Nephron progenitor cell (in vitro differentiated cells): ENCODE measurements at regions not wholly inside any gene's neighbourhood (a gene's known extent, or its start where the extent isn't known, plus 50 kb on each side); places are given as distances from the start of the nearest gene placed in this dataset.

Experiments
- DNase-seq: peaks from one replicate; pipeline ENCODE4 v3.0.0; 2021
- H3K27ac Mint-ChIP-seq: 2 replicates; pipeline ENCODE4 v1.8.0; 2021; ENCODE audit warnings: mild to moderate bottlenecking, moderate library complexity, mixed read lengths
- H3K27me3 Mint-ChIP-seq: 2 replicates; pipeline ENCODE4 v1.8.0; 2021; ENCODE audit warnings: mild to moderate bottlenecking, low read depth, mixed read lengths; ENCODE audit not compliant: poor library complexity
- H3K36me3 Mint-ChIP-seq: 2 replicates; pipeline ENCODE4 v1.8.0; 2021; ENCODE audit warnings: low read depth, mixed read lengths
- H3K4me1 Mint-ChIP-seq: 2 replicates; pipeline ENCODE4 v1.8.0; 2021; ENCODE audit warnings: mixed read lengths
- H3K4me3 Mint-ChIP-seq: 2 replicates; pipeline ENCODE4 v1.8.0; 2021; ENCODE audit warnings: mild to moderate bottlenecking, moderate library complexity, mixed read lengths
- H3K9me3 Mint-ChIP-seq: 2 replicates; pipeline ENCODE4 v1.8.0; 2021; ENCODE audit warnings: mild to moderate bottlenecking, moderate library complexity, mixed read lengths
- TF ChIP-seq, protein P1 (sequence below): fragments of 200-600 bp; sonication (generic); IDR thresholded peaks from 2 replicates; pipeline ENCODE4 v1.5.0; 2021; ENCODE audit warnings: antibody characterized with exemption

DNA sequence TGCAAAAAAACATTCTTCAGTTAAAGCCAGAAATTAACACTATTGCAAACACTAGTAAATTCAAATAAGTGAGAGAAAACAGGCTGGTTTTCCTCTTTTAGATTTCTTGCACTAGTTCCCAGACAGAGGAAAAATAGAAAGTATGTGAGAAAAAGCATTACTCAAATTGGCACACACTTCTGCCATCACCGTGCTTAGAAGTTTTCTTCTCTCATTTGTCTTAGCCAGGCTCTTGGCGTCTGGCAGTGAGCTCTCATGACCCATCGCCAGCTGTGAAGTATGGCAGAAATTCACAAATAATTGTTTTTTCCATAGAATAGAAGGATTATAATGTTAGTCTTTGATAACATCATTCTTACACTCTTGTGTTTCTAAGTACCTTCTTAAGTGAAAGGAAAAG lies 515.9 kb downstream of the GBE1 start:
- H3K27ac Mint-ChIP-seq = no peak overlapping the region
- H3K4me1 Mint-ChIP-seq = no peaks in the 10 kb centered on the region
- no peaks in the 10 kb centered on the region for H3K36me3 Mint-ChIP-seq
- H3K27me3 Mint-ChIP-seq = peaks cover 3% of the 10 kb centered on the region
- TF ChIP-seq, protein P1, sequence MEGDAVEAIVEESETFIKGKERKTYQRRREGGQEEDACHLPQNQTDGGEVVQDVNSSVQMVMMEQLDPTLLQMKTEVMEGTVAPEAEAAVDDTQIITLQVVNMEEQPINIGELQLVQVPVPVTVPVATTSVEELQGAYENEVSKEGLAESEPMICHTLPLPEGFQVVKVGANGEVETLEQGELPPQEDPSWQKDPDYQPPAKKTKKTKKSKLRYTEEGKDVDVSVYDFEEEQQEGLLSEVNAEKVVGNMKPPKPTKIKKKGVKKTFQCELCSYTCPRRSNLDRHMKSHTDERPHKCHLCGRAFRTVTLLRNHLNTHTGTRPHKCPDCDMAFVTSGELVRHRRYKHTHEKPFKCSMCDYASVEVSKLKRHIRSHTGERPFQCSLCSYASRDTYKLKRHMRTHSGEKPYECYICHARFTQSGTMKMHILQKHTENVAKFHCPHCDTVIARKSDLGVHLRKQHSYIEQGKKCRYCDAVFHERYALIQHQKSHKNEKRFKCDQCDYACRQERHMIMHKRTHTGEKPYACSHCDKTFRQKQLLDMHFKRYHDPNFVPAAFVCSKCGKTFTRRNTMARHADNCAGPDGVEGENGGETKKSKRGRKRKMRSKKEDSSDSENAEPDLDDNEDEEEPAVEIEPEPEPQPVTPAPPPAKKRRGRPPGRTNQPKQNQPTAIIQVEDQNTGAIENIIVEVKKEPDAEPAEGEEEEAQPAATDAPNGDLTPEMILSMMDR = no peak
- no peak overlapping the region for H3K4me3 Mint-ChIP-seq
- DNase-seq = no peak
- H3K9me3 Mint-ChIP-seq = no peaks in the 10 kb centered on the region

DNA sequence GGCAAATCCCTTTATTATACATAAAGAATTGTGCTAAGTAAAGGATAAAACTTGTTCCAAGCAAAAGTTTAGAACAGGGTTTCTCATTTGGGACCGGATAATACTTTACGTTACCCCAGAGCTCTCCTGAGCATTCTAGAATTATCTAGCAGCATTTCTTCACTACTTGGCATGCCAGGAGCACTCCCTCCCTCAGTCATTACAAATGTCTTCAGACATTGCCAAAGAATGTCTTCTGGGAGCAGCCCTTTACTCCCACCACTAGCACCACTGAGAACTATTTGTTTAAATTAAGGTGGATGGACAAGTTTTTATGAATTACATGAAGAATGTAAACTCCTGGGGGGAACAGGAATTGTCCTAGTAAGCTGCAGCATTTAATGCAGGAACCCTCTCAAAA lies 516.4 kb downstream of the GBE1 start:
- H3K9me3 Mint-ChIP-seq = no peaks in the 10 kb centered on the region
- peaks cover 3% of the 10 kb centered on the region for H3K27me3 Mint-ChIP-seq
- no peak overlapping the region for H3K27ac Mint-ChIP-seq
- TF ChIP-seq, protein P1 = no peak
- DNase-seq = no peak
- no peak overlapping the region for H3K4me3 Mint-ChIP-seq
- no peaks in the 10 kb centered on the region for H3K4me1 Mint-ChIP-seq
- no peaks in the 10 kb centered on the region for H3K36me3 Mint-ChIP-seq

DNA sequence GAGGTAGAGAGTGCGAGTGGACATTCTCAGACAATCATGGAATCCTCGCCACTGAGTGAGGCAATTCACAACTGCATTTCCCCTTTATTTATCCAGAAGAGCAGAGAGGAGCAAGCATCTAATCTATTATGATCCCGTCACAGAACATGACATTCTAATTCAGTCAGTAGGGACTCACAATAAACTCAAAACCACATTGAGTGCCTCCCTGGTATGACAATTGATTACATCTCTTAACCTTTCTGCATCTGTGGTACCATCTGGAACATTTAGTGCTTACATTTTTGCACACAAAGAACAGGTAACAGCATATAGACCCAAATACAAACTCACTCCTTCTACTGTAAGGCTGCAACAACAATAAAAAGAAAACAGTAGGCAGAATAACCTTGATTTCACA lies 517.2 kb downstream of the GBE1 start:
- Mint-ChIP-seq H3K27ac (no peak overlapping the region), H3K9me3 (no peaks in the 10 kb centered on the region), H3K27me3 (peaks cover 3% of the 10 kb centered on the region), H3K4me1 (no peaks in the 10 kb centered on the region), H3K36me3 (no peaks in the 10 kb centered on the region), H3K4me3 (no peak overlapping the region)
- TF ChIP-seq, protein P1 = no peak
- DNase-seq = no peak

DNA sequence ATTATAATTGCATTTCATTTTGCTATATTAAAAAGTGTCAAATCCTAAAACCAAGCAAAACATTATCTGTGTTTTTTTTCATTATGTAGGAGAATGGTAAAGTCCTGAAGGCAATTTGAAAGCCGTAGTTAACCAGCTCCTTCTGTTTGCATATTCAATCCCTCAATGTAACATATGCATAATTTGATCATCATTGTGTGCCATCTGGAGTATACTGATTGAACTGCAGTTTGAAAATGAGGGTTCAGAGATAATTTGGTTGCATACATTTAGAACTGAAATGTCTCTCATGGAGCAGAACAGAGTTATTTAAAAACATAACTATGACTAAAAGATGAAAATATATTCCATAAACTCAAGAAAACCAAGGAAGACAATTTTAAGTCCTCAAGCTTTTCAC lies 518.6 kb downstream of the GBE1 start:
- no peaks in the 10 kb centered on the region for H3K9me3 Mint-ChIP-seq
- no peaks in the 10 kb centered on the region for H3K36me3 Mint-ChIP-seq
- TF ChIP-seq, protein P1 = no peak
- H3K27ac Mint-ChIP-seq = no peak overlapping the region
- no peaks in the 10 kb centered on the region for H3K4me1 Mint-ChIP-seq
- H3K27me3 Mint-ChIP-seq = peaks cover 3% of the 10 kb centered on the region
- DNase-seq = no peak
- H3K4me3 Mint-ChIP-seq = no peak overlapping the region

DNA sequence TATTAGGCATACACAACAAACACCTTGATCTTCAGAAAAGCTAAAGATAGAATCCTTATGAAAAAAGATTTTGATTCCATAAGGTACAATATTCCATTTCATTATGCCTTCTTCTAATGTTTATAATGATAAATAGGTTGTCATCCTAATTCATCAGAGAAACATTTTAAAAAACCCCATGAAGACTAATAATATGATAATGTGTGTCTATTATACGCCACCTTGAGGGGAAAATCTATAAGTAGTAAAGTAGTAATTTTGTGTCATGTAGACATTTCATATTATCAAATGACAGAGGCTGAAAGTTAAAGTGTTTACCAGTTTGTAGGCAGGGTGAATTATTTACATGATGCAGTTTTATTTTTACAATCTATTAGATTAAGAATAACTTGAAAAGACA lies 524.3 kb downstream of the GBE1 start:
- no peak for DNase-seq
- TF ChIP-seq, protein P1 = no peak
- Mint-ChIP-seq H3K36me3 (no peaks in the 10 kb centered on the region), H3K9me3 (no peaks in the 10 kb centered on the region), H3K4me1 (no peaks in the 10 kb centered on the region), H3K4me3 (no peak overlapping the region), H3K27ac (no peak overlapping the region), H3K27me3 (peaks cover 3% of the 10 kb centered on the region)

DNA sequence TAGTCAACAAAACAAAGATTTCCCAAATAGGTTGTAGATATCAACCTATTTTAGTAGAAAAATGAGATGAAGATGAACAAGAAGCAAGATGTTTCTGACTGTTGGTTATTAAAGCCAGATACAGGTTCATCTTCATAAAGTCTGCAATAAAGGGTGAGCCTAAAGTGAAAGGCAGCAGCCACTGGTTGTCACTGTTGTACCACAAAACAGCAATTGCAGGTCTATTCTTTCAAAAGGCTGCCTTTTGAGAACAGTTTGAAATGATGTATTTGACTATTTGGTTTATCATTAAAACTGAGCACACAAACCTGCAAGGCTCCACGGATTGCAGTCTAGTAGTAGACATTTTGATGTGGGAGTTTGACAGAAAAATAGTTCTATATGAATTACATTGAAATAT lies 543.4 kb downstream of the GBE1 start:
- Mint-ChIP-seq H3K27ac (no peak overlapping the region), H3K9me3 (no peaks in the 10 kb centered on the region), H3K4me1 (no peaks in the 10 kb centered on the region), H3K4me3 (no peak overlapping the region), H3K27me3 (peaks cover 2% of the 10 kb centered on the region), H3K36me3 (no peaks in the 10 kb centered on the region)
- TF ChIP-seq, protein P1 = peak; percentile 48
- DNase-seq = peak; percentile 7
